GM12878 (cell line): ENCODE measurements at regions not wholly inside any gene's neighbourhood (a gene's known extent, or its start where the extent isn't known, plus 50 kb on each side); places are given as distances from the start of the nearest gene placed in this dataset.

Source experiments
- BCLAF1 ChIP-seq: fragments of 450-650 bp; IDR thresholded peaks from 2 replicates; pipeline ENCODE4 v1.6.1; 2017; ENCODE audit warnings: antibody characterized with exemption, mild to moderate bottlenecking, moderate library complexity
- DPF2 ChIP-seq: fragments of 450-650 bp; IDR thresholded peaks from 2 replicates; pipeline ENCODE4 v1.6.1; 2017; ENCODE audit warnings: mild to moderate bottlenecking
- FOS ChIP-seq: IDR thresholded peaks from 3 replicates; pipeline ENCODE4 v1.6.1; 2011; ENCODE audit warnings: borderline replicate concordance; ENCODE audit not compliant: insufficient read length; ENCODE audit errors: extremely low read depth
- FOXK2 ChIP-seq: fragments of 450-650 bp; IDR thresholded peaks from 2 replicates; pipeline ENCODE4 v1.6.1; 2017; ENCODE audit warnings: mild to moderate bottlenecking, moderate library complexity
- HSF1 ChIP-seq: fragments of 150-350 bp; IDR thresholded peaks from 2 replicates; pipeline ENCODE4 v1.6.1; 2014; ENCODE audit warnings: mild to moderate bottlenecking, low read depth, low read length
- IRF3 ChIP-seq: fragments of 450-650 bp; IDR thresholded peaks from 2 replicates; pipeline ENCODE4 v1.6.1; 2014; ENCODE audit warnings: mild to moderate bottlenecking
- MYC ChIP-seq: IDR thresholded peaks from 2 replicates; pipeline ENCODE4 v1.6.1; 2011; ENCODE audit warnings: mild to moderate bottlenecking, low read length, moderate library complexity, inconsistent platforms; ENCODE audit not compliant: insufficient read depth, insufficient replicate concordance, insufficient read length, severe bottlenecking
- POU2F2 ChIP-seq: IDR thresholded peaks from 3 replicates; pipeline ENCODE4 v1.6.1; 2011; ENCODE audit warnings: low read depth, mild to moderate bottlenecking, low read length, borderline replicate concordance
- PRDM15 ChIP-seq: fragments of 450-650 bp; formaldehyde crosslinking; IDR thresholded peaks from 2 replicates; pipeline ENCODE4 v1.4.0; 2020; ENCODE audit warnings: mild to moderate bottlenecking, moderate library complexity
- ZBED1 ChIP-seq: IDR thresholded peaks from 2 replicates; pipeline ENCODE4 v1.6.1; 2016; ENCODE audit warnings: borderline replicate concordance

GRCh38 chr6:40323881-40324634, 263.1 kb downstream of the LRFN2 start (continued):
- no peak for TF ChIP-seq HSF1
- TF ChIP-seq ZBED1, result no peak
- TF ChIP-seq PRDM15 (CRISPR knock-in tag), result no peak
- no peak for TF ChIP-seq FOXK2
- TF ChIP-seq MYC, result no peak
- no peak for TF ChIP-seq DPF2
- TF ChIP-seq FOS, result no peak
- no peak for TF ChIP-seq BCLAF1
- TF ChIP-seq POU2F2, result no peak
- no peak for TF ChIP-seq IRF3
